Nephron progenitor cell (in vitro differentiated cells): ENCODE measurements at regions not wholly inside any gene's neighbourhood (a gene's known extent, or its start where the extent isn't known, plus 50 kb on each side); places are given as distances from the start of the nearest gene placed in this dataset.
A peak's percentile ranks its signal among the peaks of the same experiment; 100 is the strongest.

Experiments used
- DNase-seq: peaks from one replicate; pipeline ENCODE4 v3.0.0; 2021
- H3K27ac Mint-ChIP-seq: 2 replicates; pipeline ENCODE4 v1.8.0; 2021; ENCODE audit warnings: mild to moderate bottlenecking, moderate library complexity, mixed read lengths
- H3K27me3 Mint-ChIP-seq: 2 replicates; pipeline ENCODE4 v1.8.0; 2021; ENCODE audit warnings: mild to moderate bottlenecking, low read depth, mixed read lengths; ENCODE audit not compliant: poor library complexity
- H3K36me3 Mint-ChIP-seq: 2 replicates; pipeline ENCODE4 v1.8.0; 2021; ENCODE audit warnings: low read depth, mixed read lengths
- H3K4me1 Mint-ChIP-seq: 2 replicates; pipeline ENCODE4 v1.8.0; 2021; ENCODE audit warnings: mixed read lengths
- H3K4me3 Mint-ChIP-seq: 2 replicates; pipeline ENCODE4 v1.8.0; 2021; ENCODE audit warnings: mild to moderate bottlenecking, moderate library complexity, mixed read lengths
- H3K9me3 Mint-ChIP-seq: 2 replicates; pipeline ENCODE4 v1.8.0; 2021; ENCODE audit warnings: mild to moderate bottlenecking, moderate library complexity, mixed read lengths
- TF ChIP-seq, protein P1 (sequence below): fragments of 200-600 bp; sonication (generic); IDR thresholded peaks from 2 replicates; pipeline ENCODE4 v1.5.0; 2021; ENCODE audit warnings: antibody characterized with exemption

DNA sequence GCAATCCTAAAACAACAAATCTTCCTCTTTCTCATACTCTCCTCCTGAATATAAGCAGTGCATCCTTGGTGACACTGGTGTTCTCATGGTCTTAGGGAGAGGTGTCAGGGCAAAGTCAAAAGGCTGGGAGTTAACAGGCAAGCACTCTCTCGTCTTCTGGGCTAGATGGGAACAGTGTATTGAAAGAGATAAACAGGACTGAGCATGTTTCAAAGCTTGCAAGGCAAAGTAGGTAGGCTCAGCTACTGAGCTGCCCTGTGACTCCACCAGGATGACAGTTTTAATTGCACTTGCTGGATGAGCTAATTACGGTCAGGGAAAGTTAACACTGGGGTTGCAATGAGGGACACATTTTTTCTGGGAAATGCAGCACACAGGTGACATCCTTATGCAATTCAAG lies 554.9 kb upstream of the NRP1 start:
- no peak for DNase-seq
- peaks cover 3% of the 10 kb centered on the region for H3K27me3 Mint-ChIP-seq
- H3K9me3 Mint-ChIP-seq = peaks cover 8% of the 10 kb centered on the region
- peaks cover 5% of the 10 kb centered on the region for H3K36me3 Mint-ChIP-seq
- H3K4me3 Mint-ChIP-seq = no peak overlapping the region
- TF ChIP-seq, protein P1, sequence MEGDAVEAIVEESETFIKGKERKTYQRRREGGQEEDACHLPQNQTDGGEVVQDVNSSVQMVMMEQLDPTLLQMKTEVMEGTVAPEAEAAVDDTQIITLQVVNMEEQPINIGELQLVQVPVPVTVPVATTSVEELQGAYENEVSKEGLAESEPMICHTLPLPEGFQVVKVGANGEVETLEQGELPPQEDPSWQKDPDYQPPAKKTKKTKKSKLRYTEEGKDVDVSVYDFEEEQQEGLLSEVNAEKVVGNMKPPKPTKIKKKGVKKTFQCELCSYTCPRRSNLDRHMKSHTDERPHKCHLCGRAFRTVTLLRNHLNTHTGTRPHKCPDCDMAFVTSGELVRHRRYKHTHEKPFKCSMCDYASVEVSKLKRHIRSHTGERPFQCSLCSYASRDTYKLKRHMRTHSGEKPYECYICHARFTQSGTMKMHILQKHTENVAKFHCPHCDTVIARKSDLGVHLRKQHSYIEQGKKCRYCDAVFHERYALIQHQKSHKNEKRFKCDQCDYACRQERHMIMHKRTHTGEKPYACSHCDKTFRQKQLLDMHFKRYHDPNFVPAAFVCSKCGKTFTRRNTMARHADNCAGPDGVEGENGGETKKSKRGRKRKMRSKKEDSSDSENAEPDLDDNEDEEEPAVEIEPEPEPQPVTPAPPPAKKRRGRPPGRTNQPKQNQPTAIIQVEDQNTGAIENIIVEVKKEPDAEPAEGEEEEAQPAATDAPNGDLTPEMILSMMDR = no peak
- peaks cover 14% of the 10 kb centered on the region for H3K4me1 Mint-ChIP-seq
- peak overlapping the region; percentile 1 for H3K27ac Mint-ChIP-seq

DNA sequence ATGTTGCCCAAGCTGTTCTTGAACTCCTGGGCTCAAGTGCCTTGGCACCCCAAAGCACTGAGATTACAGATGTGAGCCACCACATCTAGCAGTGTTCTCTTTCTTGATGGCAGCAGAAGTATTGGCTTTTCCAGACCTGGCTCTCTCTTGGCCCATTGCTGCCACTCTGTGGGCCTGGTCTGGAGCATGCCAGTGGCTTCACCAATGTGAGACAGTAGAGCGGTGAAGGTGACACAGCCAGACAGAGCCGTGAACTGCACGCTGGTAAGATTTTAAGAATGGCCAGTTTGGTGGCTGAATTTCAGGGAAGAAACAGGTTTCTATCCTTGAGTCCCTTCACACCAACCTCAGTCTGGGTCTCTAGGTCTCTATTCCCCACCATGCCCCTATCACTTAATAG lies 552.7 kb upstream of the NRP1 start:
- no peak overlapping the region for H3K27ac Mint-ChIP-seq
- TF ChIP-seq, protein P1 = no peak
- peaks cover 2% of the 10 kb centered on the region for H3K9me3 Mint-ChIP-seq
- H3K4me3 Mint-ChIP-seq = no peak overlapping the region
- peaks cover 3% of the 10 kb centered on the region for H3K27me3 Mint-ChIP-seq
- H3K4me1 Mint-ChIP-seq = peaks cover 14% of the 10 kb centered on the region
- H3K36me3 Mint-ChIP-seq = peaks cover 1% of the 10 kb centered on the region
- no peak for DNase-seq

DNA sequence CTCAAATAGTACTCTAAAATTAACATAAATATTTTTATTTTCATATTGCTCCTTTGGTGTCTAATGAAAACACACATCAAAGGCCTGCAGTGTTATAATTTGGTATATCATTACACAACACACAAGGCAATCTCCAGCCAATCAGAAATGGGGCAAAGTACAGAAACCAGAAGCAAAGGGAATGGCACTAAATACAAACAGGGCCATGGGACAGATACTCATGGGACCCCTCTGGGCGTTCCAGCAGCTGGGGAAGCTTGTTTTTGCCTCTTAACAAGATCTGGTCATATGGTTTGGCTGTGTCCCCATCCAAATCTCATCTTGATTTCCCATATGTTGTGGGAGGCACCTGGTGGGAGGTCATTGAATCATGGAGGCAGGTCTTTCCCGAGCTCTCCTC lies 551.8 kb upstream of the NRP1 start:
- peaks cover 14% of the 10 kb centered on the region for H3K4me1 Mint-ChIP-seq
- no peak overlapping the region for H3K4me3 Mint-ChIP-seq
- H3K9me3 Mint-ChIP-seq = no peaks in the 10 kb centered on the region
- H3K36me3 Mint-ChIP-seq = no peaks in the 10 kb centered on the region
- H3K27ac Mint-ChIP-seq = no peak overlapping the region
- TF ChIP-seq, protein P1 = no peak
- DNase-seq = no peak
- H3K27me3 Mint-ChIP-seq = peaks cover 3% of the 10 kb centered on the region

DNA sequence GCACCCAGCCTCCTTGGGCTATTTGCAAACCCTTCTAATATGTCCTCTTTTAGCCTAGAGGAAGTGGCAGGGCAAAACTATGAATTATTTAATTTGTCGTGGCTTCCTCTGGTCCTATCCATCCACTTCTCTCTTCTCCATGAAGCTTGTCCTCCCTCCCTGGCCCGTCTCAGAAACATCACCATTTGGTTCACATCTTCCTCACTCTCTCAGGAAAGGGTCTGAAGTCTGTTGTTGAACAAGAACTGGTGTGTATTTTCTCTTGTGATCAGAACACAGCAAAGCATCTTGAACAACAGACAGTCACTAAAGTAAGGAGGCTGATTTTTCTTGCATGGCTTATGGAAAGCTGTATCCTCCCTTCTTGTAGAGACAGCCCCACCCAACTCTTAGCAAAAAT lies 550.1 kb upstream of the NRP1 start:
- peaks cover 3% of the 10 kb centered on the region for H3K27me3 Mint-ChIP-seq
- H3K4me1 Mint-ChIP-seq = peaks cover 11% of the 10 kb centered on the region
- H3K9me3 Mint-ChIP-seq = no peaks in the 10 kb centered on the region
- no peak for DNase-seq
- H3K27ac Mint-ChIP-seq = no peak overlapping the region
- H3K36me3 Mint-ChIP-seq = no peaks in the 10 kb centered on the region
- TF ChIP-seq, protein P1 = no peak
- no peak overlapping the region for H3K4me3 Mint-ChIP-seq

DNA sequence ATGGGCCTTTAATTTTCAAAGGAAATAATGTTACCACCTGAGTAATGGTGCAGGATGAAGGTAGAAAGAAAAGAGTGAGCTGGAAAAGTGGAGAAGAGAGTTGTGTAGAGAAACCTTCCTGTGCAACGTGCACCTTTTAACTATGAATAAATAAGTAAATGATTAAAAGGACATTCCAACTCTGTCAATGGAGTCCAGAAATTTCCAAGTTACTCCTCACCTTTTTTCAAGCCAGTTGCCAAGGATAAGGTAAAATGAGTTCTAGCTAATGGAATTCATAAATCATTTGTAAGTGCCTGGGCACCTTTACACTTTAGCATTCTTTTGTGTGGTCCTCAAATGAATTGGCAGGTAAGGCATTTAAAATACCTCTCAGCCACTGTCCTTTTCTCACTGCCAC lies 549.4 kb upstream of the NRP1 start:
- no peak for DNase-seq
- Mint-ChIP-seq H3K27ac (no peak overlapping the region), H3K9me3 (no peaks in the 10 kb centered on the region), H3K4me1 (peaks cover 5% of the 10 kb centered on the region), H3K4me3 (no peak overlapping the region), H3K36me3 (no peaks in the 10 kb centered on the region), H3K27me3 (peaks cover 3% of the 10 kb centered on the region)
- TF ChIP-seq, protein P1 = no peak

DNA sequence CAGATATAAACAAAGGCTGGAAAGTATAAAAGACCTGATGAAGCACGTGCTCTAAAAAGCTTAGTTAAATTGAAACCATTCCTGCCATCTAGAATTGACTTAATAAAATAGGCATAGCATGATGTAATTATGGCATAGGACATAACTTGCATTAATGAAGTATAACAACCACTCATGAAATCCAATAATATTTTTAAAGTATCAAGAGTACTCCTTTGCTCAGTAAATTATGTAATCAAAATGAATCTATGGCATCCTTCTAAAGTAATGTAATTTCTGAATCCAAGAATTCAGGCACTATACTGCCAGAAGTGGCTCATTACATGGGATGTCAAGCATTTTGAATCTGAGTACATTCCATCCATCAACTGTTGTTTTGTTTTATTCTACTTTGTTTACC lies 548.5 kb upstream of the NRP1 start:
- Mint-ChIP-seq H3K9me3 (no peaks in the 10 kb centered on the region), H3K27me3 (peaks cover 3% of the 10 kb centered on the region), H3K4me3 (no peak overlapping the region), H3K4me1 (peaks cover 10% of the 10 kb centered on the region), H3K27ac (no peak overlapping the region), H3K36me3 (no peaks in the 10 kb centered on the region)
- TF ChIP-seq, protein P1 = no peak
- no peak for DNase-seq
